SK-N-SH treated with all-trans-retinoic acid at 6 μM for 48 hours (cell line): ENCODE measurements at regions not wholly inside any gene's neighbourhood (a gene's known extent, or its start where the extent isn't known, plus 50 kb on each side); places are given as distances from the start of the nearest gene placed in this dataset.

Source experiments
- ARNTL ChIP-seq: fragments of 450-650 bp; formaldehyde crosslinking; IDR thresholded peaks from 2 replicates; pipeline ENCODE4 v1.5.0; 2020; ENCODE audit warnings: low read depth, mild to moderate bottlenecking, moderate library complexity, borderline replicate concordance
- CREB5 ChIP-seq: fragments of 250-450 bp; sonication (Bioruptor Pico); IDR thresholded peaks from 2 replicates; pipeline ENCODE4 v1.5.1; 2020; ENCODE audit warnings: low read depth, mild to moderate bottlenecking, moderate library complexity
- ESRRG ChIP-seq: fragments of 250-450 bp; sonication (Bioruptor Pico); IDR thresholded peaks from 2 replicates; pipeline ENCODE4 v1.6.1; 2021; ENCODE audit warnings: mild to moderate bottlenecking
- GLIS3 ChIP-seq: fragments of 250-450 bp; sonication (Bioruptor Pico); IDR thresholded peaks from 2 replicates; pipeline ENCODE4 v1.5.0; 2020; ENCODE audit warnings: mild to moderate bottlenecking, moderate library complexity
- PPARA ChIP-seq: fragments of 250-450 bp; sonication (Bioruptor Pico); IDR thresholded peaks from 2 replicates; pipeline ENCODE4 v1.5.0; 2020; ENCODE audit warnings: mild to moderate bottlenecking, borderline replicate concordance
- SNAI2 ChIP-seq: fragments of 250-450 bp; sonication (Bioruptor Pico); IDR thresholded peaks from 2 replicates; pipeline ENCODE4 v1.5.0; 2020; ENCODE audit warnings: mild to moderate bottlenecking, moderate library complexity
- TCF4 ChIP-seq: fragments of 250-450 bp; sonication (Bioruptor Pico); IDR thresholded peaks from 2 replicates; pipeline ENCODE4 v1.8.0; 2021; ENCODE audit warnings: mild to moderate bottlenecking, moderate library complexity, borderline replicate concordance
- ZC3H10 ChIP-seq: fragments of 250-450 bp; sonication (Bioruptor Pico); IDR thresholded peaks from 2 replicates; pipeline ENCODE4 v1.5.1; 2021; ENCODE audit warnings: mild to moderate bottlenecking, moderate library complexity
- ZFP3 ChIP-seq: fragments of 250-450 bp; sonication (Bioruptor Pico); IDR thresholded peaks from 2 replicates; pipeline ENCODE4 v1.5.0; 2020; ENCODE audit warnings: mild to moderate bottlenecking, moderate library complexity
- ZFP30 ChIP-seq: fragments of 450-650 bp; formaldehyde crosslinking; IDR thresholded peaks from 2 replicates; pipeline ENCODE4 v1.5.0; 2022; ENCODE audit warnings: mild to moderate bottlenecking, moderate library complexity
- ZNF565 ChIP-seq: fragments of 450-650 bp; formaldehyde crosslinking; conservative IDR thresholded peaks from 2 replicates; pipeline ENCODE4 v1.5.0; 2020; ENCODE audit warnings: low read depth, mild to moderate bottlenecking, moderate library complexity
- ZNF70 ChIP-seq: fragments of 450-650 bp; formaldehyde crosslinking; IDR thresholded peaks from 2 replicates; pipeline ENCODE4 v1.5.0; 2020; ENCODE audit warnings: mild to moderate bottlenecking, moderate library complexity
- TF ChIP-seq, protein P1 (sequence below): fragments of 250-450 bp; sonication (Bioruptor Pico); IDR thresholded peaks from 2 replicates; pipeline ENCODE4 v1.8.0; 2020; ENCODE audit warnings: mild to moderate bottlenecking, moderate library complexity, borderline replicate concordance

DNA sequence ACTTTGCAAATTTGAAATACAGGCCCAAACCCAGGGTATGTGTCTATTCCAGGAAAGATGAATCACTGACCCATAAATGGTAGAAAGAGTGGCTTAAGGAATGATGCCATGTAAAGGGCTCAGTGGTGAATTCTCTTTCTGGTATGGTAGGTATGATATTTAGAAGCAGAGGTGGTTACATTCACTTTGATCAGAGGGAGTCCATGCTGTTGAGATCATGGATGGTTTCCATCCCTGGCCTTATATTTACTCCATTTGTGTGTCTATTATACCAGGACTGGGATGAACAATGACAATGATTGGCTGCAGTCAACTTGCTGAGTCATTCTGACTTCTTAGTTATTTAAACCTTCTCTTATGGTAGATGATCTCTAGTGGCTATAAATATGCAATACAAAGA lies 419.8 kb upstream of the LRRC4C start:
- TF ChIP-seq ZFP3 (CRISPR knock-in tag): no peak
- no peak for TF ChIP-seq ARNTL (CRISPR knock-in tag)
- no peak for TF ChIP-seq GLIS3
- no peak for TF ChIP-seq SNAI2 (CRISPR knock-in tag)
- TF ChIP-seq PPARA: no peak
- TF ChIP-seq ZNF70 (CRISPR knock-in tag): no peak
- TF ChIP-seq ESRRG (CRISPR knock-in tag): no peak
- TF ChIP-seq ZC3H10 (CRISPR knock-in tag): no peak
- no peak for TF ChIP-seq CREB5 (CRISPR knock-in tag)
- TF ChIP-seq ZFP30 (CRISPR knock-in tag): no peak
- no peak for TF ChIP-seq TCF4 (CRISPR knock-in tag)
- TF ChIP-seq ZNF565 (CRISPR knock-in tag): no peak
- TF ChIP-seq, protein P1, sequence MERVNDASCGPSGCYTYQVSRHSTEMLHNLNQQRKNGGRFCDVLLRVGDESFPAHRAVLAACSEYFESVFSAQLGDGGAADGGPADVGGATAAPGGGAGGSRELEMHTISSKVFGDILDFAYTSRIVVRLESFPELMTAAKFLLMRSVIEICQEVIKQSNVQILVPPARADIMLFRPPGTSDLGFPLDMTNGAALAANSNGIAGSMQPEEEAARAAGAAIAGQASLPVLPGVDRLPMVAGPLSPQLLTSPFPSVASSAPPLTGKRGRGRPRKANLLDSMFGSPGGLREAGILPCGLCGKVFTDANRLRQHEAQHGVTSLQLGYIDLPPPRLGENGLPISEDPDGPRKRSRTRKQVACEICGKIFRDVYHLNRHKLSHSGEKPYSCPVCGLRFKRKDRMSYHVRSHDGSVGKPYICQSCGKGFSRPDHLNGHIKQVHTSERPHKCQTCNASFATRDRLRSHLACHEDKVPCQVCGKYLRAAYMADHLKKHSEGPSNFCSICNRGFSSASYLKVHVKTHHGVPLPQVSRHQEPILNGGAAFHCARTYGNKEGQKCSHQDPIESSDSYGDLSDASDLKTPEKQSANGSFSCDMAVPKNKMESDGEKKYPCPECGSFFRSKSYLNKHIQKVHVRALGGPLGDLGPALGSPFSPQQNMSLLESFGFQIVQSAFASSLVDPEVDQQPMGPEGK (CRISPR knock-in tag): no peak
